C4-2B (cell line): ENCODE measurements at regions not wholly inside any gene's neighbourhood (a gene's known extent, or its start where the extent isn't known, plus 50 kb on each side); places are given as distances from the start of the nearest gene placed in this dataset.

Experiments used
- H3K27ac ChIP-seq: fragments of 450-650 bp; 2 replicates; pipeline ENCODE4 v1.5.1; 2017
- CTCF ChIP-seq: fragments of 450-650 bp; conservative IDR thresholded peaks from 2 replicates; pipeline ENCODE4 v1.5.1; 2017; ENCODE audit warnings: mild to moderate bottlenecking
- ZFX ChIP-seq: fragments of 450-650 bp; IDR thresholded peaks from 2 replicates; pipeline ENCODE4 v1.6.1; 2017

GRCh38 chr9:26391036-26391435 lies 501.6 kb downstream of the CAAP1 start:
- H3K27ac ChIP-seq: no peak overlapping the region
- TF ChIP-seq ZFX (no peak), CTCF (no peak)

DNA sequence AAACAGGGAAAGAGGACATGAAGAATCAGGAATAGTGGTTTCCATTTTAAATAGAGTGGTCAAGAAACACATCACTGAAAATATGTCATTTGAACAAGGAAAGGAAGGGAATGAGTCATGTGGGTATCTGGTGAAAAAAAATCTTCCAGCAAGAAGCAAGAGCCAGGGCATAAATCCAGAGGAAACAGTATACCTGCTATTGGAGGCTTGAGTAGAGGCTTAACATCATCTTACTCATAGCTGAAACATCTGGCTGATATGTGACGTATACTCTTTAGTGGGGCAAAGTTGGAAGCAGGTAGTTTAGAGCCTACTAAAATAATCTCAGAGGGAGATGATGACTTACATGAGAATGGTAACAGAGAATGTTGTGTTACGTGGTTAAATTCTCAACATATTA lies 517.2 kb downstream of the CAAP1 start:
- TF ChIP-seq ZFX (no peak), CTCF (no peak)
- H3K27ac ChIP-seq: no peak overlapping the region

- TF ChIP-seq CTCF: no peak
- no peak for TF ChIP-seq ZFX
- H3K27ac ChIP-seq: no peak overlapping the region
Measured at GRCh38 chr9:26373616-26374015, 519.0 kb downstream of the CAAP1 start.

DNA sequence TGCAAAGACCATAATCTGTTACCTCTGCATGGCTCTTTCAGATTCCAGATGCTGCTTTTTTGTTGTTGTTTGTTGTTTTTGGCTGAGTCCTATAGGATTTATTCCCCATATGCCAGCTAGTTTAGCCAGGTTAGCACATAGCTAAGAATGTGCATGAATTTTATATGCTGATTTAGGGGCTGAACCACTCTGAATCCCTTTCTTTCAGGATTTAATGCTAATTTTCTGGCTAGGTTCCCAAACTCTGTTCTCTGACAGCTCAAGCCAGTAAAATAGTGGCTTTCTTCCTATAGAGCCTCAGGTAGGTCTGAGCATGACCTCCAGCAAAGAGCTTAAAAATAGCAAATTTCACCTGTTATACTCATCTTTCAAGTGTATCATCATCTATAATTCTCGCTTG lies 521.4 kb downstream of the CAAP1 start:
- no peak for TF ChIP-seq ZFX
- TF ChIP-seq CTCF: no peak
- no peak overlapping the region for H3K27ac ChIP-seq

- no peak for TF ChIP-seq ZFX
Measured at GRCh38 chr9:26369093-26369492, 523.5 kb downstream of the CAAP1 start.

GRCh38 chr9:26368241-26368640 lies 524.4 kb downstream of the CAAP1 start:
- no peak overlapping the region for H3K27ac ChIP-seq
- no peak for TF ChIP-seq ZFX
- no peak for TF ChIP-seq CTCF

More at GRCh38 chr9:26369093-26369492, 523.5 kb downstream of the CAAP1 start:
- H3K27ac ChIP-seq: no peak overlapping the region

- no peak overlapping the region for H3K27ac ChIP-seq
- TF ChIP-seq CTCF (no peak), ZFX (no peak)
Measured at GRCh38 chr9:26361010-26361409, 531.6 kb downstream of the CAAP1 start.

GRCh38 chr9:26358836-26359235 lies 533.8 kb downstream of the CAAP1 start:
- H3K27ac ChIP-seq: no peak overlapping the region
- TF ChIP-seq ZFX (no peak), CTCF (no peak)
